PFSK-1 (cell line): ENCODE measurements at regions not wholly inside any gene's neighbourhood (a gene's known extent, or its start where the extent isn't known, plus 50 kb on each side); places are given as distances from the start of the nearest gene placed in this dataset.

ENCODE experiments used
- POLR2AphosphoS5 ChIP-seq: IDR thresholded peaks from 2 replicates; pipeline ENCODE4 v1.6.1; 2012; ENCODE audit warnings: low read depth, mild to moderate bottlenecking, control low read depth, low read length, moderate library complexity
- REST ChIP-seq, 2 experiments: IDR thresholded peaks; 2 replicates each; pipeline versions ENCODE4 v1.6.1 to v1.8.0; 2011 to 2012; ENCODE audit warnings: low read depth in 2 of 2, low read length in 2 of 2, control low read depth in 1 of 2, inconsistent platforms in 1 of 2, mild to moderate bottlenecking in 1 of 2, moderate library complexity in 1 of 2; ENCODE audit not compliant: insufficient read depth in 1 of 2
- SIN3A ChIP-seq: IDR thresholded peaks from 2 replicates; pipeline ENCODE4 v1.6.1; 2012; ENCODE audit warnings: mild to moderate bottlenecking, low read length, moderate library complexity, borderline replicate concordance; ENCODE audit not compliant: insufficient read depth
- TAF1 ChIP-seq: IDR thresholded peaks from 2 replicates; pipeline ENCODE4 v1.6.1; 2012; ENCODE audit warnings: low read length, control low read depth, borderline replicate concordance; ENCODE audit not compliant: insufficient read depth

GRCh38 chr21:25515484-25516405, 91.5 kb downstream of the MRPL39 start:
- TF ChIP-seq POLR2AphosphoS5 (no peak), SIN3A (no peak), REST (IDR thresholded peaks at IDR 0.05; ENCODE audit: insufficient read depth in 1 of 2, low read depth in 2 of 2, low read length in 2 of 2) (no peak), TAF1 (no peak)
